Spinal cord (tissue), 9 donors: ENCODE measurements at regions not wholly inside any gene's neighbourhood (a gene's known extent, or its start where the extent isn't known, plus 50 kb on each side); places are given as distances from the start of the nearest gene placed in this dataset.

Experiments
- DNase-seq, 6 donors: peaks; one replicate each; pipeline versions ENCODE4 v3.0.0 to v3.0.0-alpha.2; 2013 to 2015; ENCODE audit warnings: low spot score in 6 of 6, low read depth in 4 of 6
- H3K27ac ChIP-seq: one replicate; pipeline ENCODE4 v1.5.1; 2013; ENCODE audit warnings: low read depth, low read length, control low read depth
- H3K27me3 ChIP-seq: one replicate; pipeline ENCODE4 v1.6.1; 2013; ENCODE audit warnings: low read length; ENCODE audit not compliant: control insufficient read depth, insufficient read depth
- H3K36me3 ChIP-seq: one replicate; pipeline ENCODE4 v1.6.1; 2013; ENCODE audit warnings: low read length; ENCODE audit not compliant: control insufficient read depth, insufficient read depth
- H3K4me1 ChIP-seq: one replicate; pipeline ENCODE4 v1.6.1; 2013; ENCODE audit warnings: low read length; ENCODE audit not compliant: control insufficient read depth, insufficient read depth
- H3K4me3 ChIP-seq: one replicate; pipeline ENCODE4 v1.5.1; 2013; ENCODE audit warnings: low read depth, low read length, control low read depth
- H3K9me3 ChIP-seq: one replicate; pipeline ENCODE4 v1.6.1; 2013; ENCODE audit warnings: low read length; ENCODE audit not compliant: control insufficient read depth, insufficient read depth
- WGBS: methylation state at CpG from one replicate; pipeline ENCODE4 v1.1.5; 2013; ENCODE audit warnings: missing lambda C conversion rate; ENCODE audit not compliant: insufficient coverage; 5-methylcytosine and 5-hydroxymethylcytosine counted together
- donor health status: healthy.

- Histone ChIP-seq H3K27ac (no peak overlapping the region), H3K4me1 (no peaks in the 10 kb centered on the region), H3K36me3 (no peaks in the 10 kb centered on the region), H3K27me3 (peaks cover 5% of the 10 kb centered on the region), H3K9me3 (no peaks in the 10 kb centered on the region), H3K4me3 (no peak overlapping the region)
- 67% methylated on average over 1 of the region's 1 CpG for WGBS
- DNase-seq, result peak in 1 of 6 donors; percentile 33
Observed at GRCh38 chrX:17206584-17206983, 168.4 kb upstream of the NHS start.

- Histone ChIP-seq H3K36me3 (no peaks in the 10 kb centered on the region), H3K9me3 (peaks cover 2% of the 10 kb centered on the region), H3K27me3 (peaks cover 6% of the 10 kb centered on the region), H3K4me3 (no peak overlapping the region), H3K4me1 (no peaks in the 10 kb centered on the region), H3K27ac (no peak overlapping the region)
- WGBS, result 91% methylated on average over 4 of the region's 4 CpGs
- no peak for DNase-seq
Observed at GRCh38 chrX:17214962-17215361, 160.0 kb upstream of the NHS start.

GRCh38 chrX:17226736-17227135, 148.3 kb upstream of the NHS start:
- no peak overlapping the region for H3K4me3 ChIP-seq
- H3K27ac ChIP-seq, result no peak overlapping the region
- H3K36me3 ChIP-seq, result no peaks in the 10 kb centered on the region
- H3K9me3 ChIP-seq, result no peaks in the 10 kb centered on the region
- peaks cover 2% of the 10 kb centered on the region for H3K27me3 ChIP-seq
- no peaks in the 10 kb centered on the region for H3K4me1 ChIP-seq
- DNase-seq, result no peak

- WGBS, result 88% methylated on average over 3 of the region's 5 CpGs
- DNase-seq, result no peak
- no peak overlapping the region for H3K4me3 ChIP-seq
- H3K27ac ChIP-seq, result no peak overlapping the region
- no peaks in the 10 kb centered on the region for H3K36me3 ChIP-seq
- no peaks in the 10 kb centered on the region for H3K9me3 ChIP-seq
- H3K27me3 ChIP-seq, result peaks cover 6% of the 10 kb centered on the region
- H3K4me1 ChIP-seq, result no peaks in the 10 kb centered on the region
Observed at GRCh38 chrX:17237146-17237545, 137.9 kb upstream of the NHS start.

GRCh38 chrX:17242470-17242869, 132.5 kb upstream of the NHS start:
- WGBS, result no CpG with 5 or more reads among the region's 5 CpGs
- H3K27ac ChIP-seq, result no peak overlapping the region
- no peaks in the 10 kb centered on the region for H3K4me1 ChIP-seq
- H3K9me3 ChIP-seq, result no peaks in the 10 kb centered on the region
- peaks cover 8% of the 10 kb centered on the region for H3K27me3 ChIP-seq
- peak in 5 of 6 donors; percentile 24 to 90 (median 42) for DNase-seq
- no peak overlapping the region for H3K4me3 ChIP-seq
- no peaks in the 10 kb centered on the region for H3K36me3 ChIP-seq

GRCh38 chrX:17247144-17247543, 127.9 kb upstream of the NHS start:
- Histone ChIP-seq H3K4me1 (no peaks in the 10 kb centered on the region), H3K36me3 (no peaks in the 10 kb centered on the region), H3K27ac (no peak overlapping the region), H3K9me3 (no peaks in the 10 kb centered on the region), H3K4me3 (no peak overlapping the region), H3K27me3 (peaks cover 2% of the 10 kb centered on the region)
- no CpG with 5 or more reads among the region's 1 CpG for WGBS
- DNase-seq, result no peak

- H3K36me3 ChIP-seq, result no peaks in the 10 kb centered on the region
- WGBS, result no CpG with 5 or more reads among the region's 2 CpGs
- H3K27ac ChIP-seq, result no peak overlapping the region
- no peaks in the 10 kb centered on the region for H3K4me1 ChIP-seq
- no peak for DNase-seq
- no peak overlapping the region for H3K4me3 ChIP-seq
- no peaks in the 10 kb centered on the region for H3K27me3 ChIP-seq
- H3K9me3 ChIP-seq, result peaks cover 5% of the 10 kb centered on the region
Observed at GRCh38 chrX:17262123-17262522, 112.9 kb upstream of the NHS start.

GRCh38 chrX:17266136-17266535, 108.9 kb upstream of the NHS start:
- Histone ChIP-seq H3K4me3 (no peak overlapping the region), H3K27ac (no peak overlapping the region), H3K4me1 (no peaks in the 10 kb centered on the region), H3K9me3 (peaks cover 5% of the 10 kb centered on the region), H3K36me3 (no peaks in the 10 kb centered on the region), H3K27me3 (no peaks in the 10 kb centered on the region)
- DNase-seq, result no peak

- H3K27ac ChIP-seq, result no peak overlapping the region
- H3K4me1 ChIP-seq, result no peaks in the 10 kb centered on the region
- peaks cover 3% of the 10 kb centered on the region for H3K27me3 ChIP-seq
- DNase-seq, result no peak
- WGBS, result 38% methylated on average over 1 of the region's 2 CpGs
- H3K36me3 ChIP-seq, result no peaks in the 10 kb centered on the region
- H3K9me3 ChIP-seq, result no peaks in the 10 kb centered on the region
- H3K4me3 ChIP-seq, result no peak overlapping the region
Observed at GRCh38 chrX:17278961-17279360, 96.0 kb upstream of the NHS start.

- Histone ChIP-seq H3K4me1 (no peaks in the 10 kb centered on the region), H3K36me3 (no peaks in the 10 kb centered on the region), H3K4me3 (no peak overlapping the region), H3K27me3 (peaks cover 6% of the 10 kb centered on the region), H3K9me3 (no peaks in the 10 kb centered on the region), H3K27ac (no peak overlapping the region)
- 40% methylated on average over 1 of the region's 2 CpGs for WGBS
- no peak for DNase-seq
Observed at GRCh38 chrX:17285983-17286382, 89.0 kb upstream of the NHS start.
